ENCODE measurements at regions not wholly inside any gene's neighbourhood (a gene's known extent, or its start where the extent isn't known, plus 50 kb on each side); places are given as distances from the start of the nearest gene placed in this dataset.

GRCh38 chr9:82325907-82326306 is 337.3 kb downstream of the SPATA31D1 start:
- H3K27ac ChIP-seq (ENCODE audit: low read depth, low read length) = no peak overlapping the region
- Mint-ChIP-seq H3K27me3 (ENCODE audit: insufficient read depth) (no peaks in the 10 kb centered on the region), H3K9me3 (peaks cover 26% of the 10 kb centered on the region), H3K4me1 (no peaks in the 10 kb centered on the region), H3K27ac (no peak overlapping the region), H3K36me3 (ENCODE audit: low read depth) (peaks cover 3% of the 10 kb centered on the region), H3K4me3 (no peak overlapping the region)
- H3K27me3 ChIP-seq (ENCODE audit: control insufficient read depth, insufficient read depth, low read length, poor library complexity, severe bottlenecking) = no peaks in the 10 kb centered on the region
- H3K36me3 ChIP-seq (ENCODE audit: control insufficient read depth, insufficient read depth, low read length) = no peaks in the 10 kb centered on the region
- no peaks in the 10 kb centered on the region for H3K4me1 ChIP-seq (ENCODE audit: control insufficient read depth, insufficient read depth, low read length)
- no peak for DNase-seq
- H3K9me3 ChIP-seq (ENCODE audit: control insufficient read depth, low read length) = no peaks in the 10 kb centered on the region
- no peak overlapping the region for H3K9ac ChIP-seq (ENCODE audit: extremely low read depth, low read length, poor library complexity, severe bottlenecking)
- no peak for TF ChIP-seq CTCF (conservative IDR thresholded peaks at IDR 0.05)
- no peak overlapping the region for H3K4me3 ChIP-seq (ENCODE audit: low read length)
- WGBS, 2 experiments (ENCODE audit: insufficient coverage in 1 of 2, insufficient read length in 1 of 2) = 91 to 100% methylated on average over 2 of the region's 2 CpGs

- no peak for DNase-seq
- H3K9me3 ChIP-seq (ENCODE audit: control insufficient read depth, low read length) = no peaks in the 10 kb centered on the region
- H3K4me1 ChIP-seq (ENCODE audit: control insufficient read depth, insufficient read depth, low read length) = no peaks in the 10 kb centered on the region
- TF ChIP-seq CTCF (conservative IDR thresholded peaks at IDR 0.05) = no peak
- Mint-ChIP-seq H3K27ac (no peak overlapping the region), H3K4me3 (no peak overlapping the region), H3K9me3 (peaks cover 22% of the 10 kb centered on the region), H3K36me3 (ENCODE audit: low read depth) (peaks cover 3% of the 10 kb centered on the region), H3K4me1 (no peaks in the 10 kb centered on the region), H3K27me3 (ENCODE audit: insufficient read depth) (no peaks in the 10 kb centered on the region)
- H3K9ac ChIP-seq (ENCODE audit: extremely low read depth, low read length, poor library complexity, severe bottlenecking) = no peak overlapping the region
- no peak overlapping the region for H3K4me3 ChIP-seq (ENCODE audit: low read length)
- H3K27me3 ChIP-seq (ENCODE audit: control insufficient read depth, insufficient read depth, low read length, poor library complexity, severe bottlenecking) = no peaks in the 10 kb centered on the region
- WGBS, 2 experiments (ENCODE audit: insufficient coverage in 1 of 2, insufficient read length in 1 of 2) = 94 to 100% methylated on average over 1 to 2 of the region's 2 CpGs
- H3K27ac ChIP-seq (ENCODE audit: low read depth, low read length) = no peak overlapping the region
- H3K36me3 ChIP-seq (ENCODE audit: control insufficient read depth, insufficient read depth, low read length) = no peaks in the 10 kb centered on the region
Measured at GRCh38 chr9:82327641-82328040, 339.1 kb downstream of the SPATA31D1 start.

DNA sequence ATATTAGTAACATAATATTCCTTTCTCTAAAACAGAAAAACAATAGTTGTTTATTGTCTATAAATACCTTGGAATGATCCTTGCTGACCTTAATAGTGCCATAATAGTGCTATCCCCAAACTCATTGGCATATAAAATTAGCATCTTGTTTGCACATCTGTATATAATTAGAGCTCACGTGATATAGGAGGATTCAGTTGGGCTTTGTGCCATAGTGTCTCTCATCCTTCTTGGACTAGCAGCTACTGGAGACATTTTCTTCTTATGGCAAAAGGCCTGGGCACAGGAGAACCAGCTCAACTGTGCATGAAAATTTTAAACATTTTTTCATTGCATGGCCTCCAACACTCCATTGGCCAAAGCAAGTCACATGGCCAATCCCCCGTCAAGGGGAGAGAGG is 342.5 kb downstream of the SPATA31D1 start:
- Mint-ChIP-seq H3K27ac (no peak overlapping the region), H3K4me1 (peaks cover 6% of the 10 kb centered on the region), H3K9me3 (peaks cover under 1% of the 10 kb centered on the region), H3K36me3 (ENCODE audit: low read depth) (no peaks in the 10 kb centered on the region), H3K4me3 (no peak overlapping the region), H3K27me3 (ENCODE audit: insufficient read depth) (no peaks in the 10 kb centered on the region)
- H3K4me3 ChIP-seq (ENCODE audit: low read length) = no peak overlapping the region
- H3K27ac ChIP-seq (ENCODE audit: low read depth, low read length) = no peak overlapping the region
- DNase-seq = no peak
- H3K27me3 ChIP-seq (ENCODE audit: control insufficient read depth, insufficient read depth, low read length, poor library complexity, severe bottlenecking) = no peaks in the 10 kb centered on the region
- WGBS, 2 experiments (ENCODE audit: insufficient coverage in 1 of 2, insufficient read length in 1 of 2) = 90 to 100% methylated on average over 1 to 2 of the region's 2 CpGs
- no peaks in the 10 kb centered on the region for H3K4me1 ChIP-seq (ENCODE audit: control insufficient read depth, insufficient read depth, low read length)
- no peaks in the 10 kb centered on the region for H3K36me3 ChIP-seq (ENCODE audit: control insufficient read depth, insufficient read depth, low read length)
- H3K9me3 ChIP-seq (ENCODE audit: control insufficient read depth, low read length) = no peaks in the 10 kb centered on the region
- H3K9ac ChIP-seq (ENCODE audit: extremely low read depth, low read length, poor library complexity, severe bottlenecking) = no peak overlapping the region
- no peak for TF ChIP-seq CTCF (conservative IDR thresholded peaks at IDR 0.05)
